PC-3 (cell line): ENCODE measurements at regions not wholly inside any gene's neighbourhood (a gene's known extent, or its start where the extent isn't known, plus 50 kb on each side); places are given as distances from the start of the nearest gene placed in this dataset.

Experiments
- ATAC-seq: fragments of 200-7000 bp; cut with Tn5 transposase; 2 replicates; pipeline ENCODE4 v1.9.1; 2020; ENCODE audit warnings: mild to moderate bottlenecking, moderate library complexity
- BruUV-seq: library from RNA; stranded (reverse); fragments of 400-500 nt; replicated peaks from 2 replicates; lab custom pipeline; 2021; lab: Mats Ljungman, UMichigan
- CTCF ChIA-PET: fragments of 300-600 bp; sonication (Branson Sonifier 250); formaldehyde crosslinking; loops from one replicate; lab custom pipeline; 2022; ENCODE audit warnings: antibody characterized with exemption; lab: Charles Lee
- POLR2A ChIA-PET: fragments of 300-600 bp; sonication (Branson Sonifier 250); formaldehyde crosslinking; loops from one replicate; lab custom pipeline; 2022; ENCODE audit warnings: antibody characterized with exemption; ENCODE audit not compliant: unreplicated experiment; lab: Charles Lee
- DNase-seq: peaks from one replicate; pipeline ENCODE4 v3.0.0-alpha.2; 2015
- H2AFZ ChIP-seq: fragments of 300-600 bp; sonication (generic); 2 replicates; pipeline ENCODE4 v1.6.0; 2016; ENCODE audit warnings: antibody characterized with exemption, low read length
- H3F3A ChIP-seq: fragments of 300-600 bp; sonication (generic); one replicate; pipeline ENCODE4 v1.6.0; 2017; ENCODE audit warnings: antibody characterized with exemption, low read length, control low read depth, mild to moderate bottlenecking; ENCODE audit not compliant: unreplicated experiment
- H3K27ac ChIP-seq: fragments of 300-600 bp; sonication (generic); 2 replicates; pipeline ENCODE4 v1.5.1; 2016; ENCODE audit warnings: mild to moderate bottlenecking, low read length
- H3K27me3 ChIP-seq: fragments of 300-600 bp; sonication (generic); 2 replicates; pipeline ENCODE4 v1.6.1; 2016; ENCODE audit warnings: low read length, mixed read lengths
- H3K36me3 ChIP-seq: fragments of 300-600 bp; sonication (generic); 2 replicates; pipeline ENCODE4 v1.6.1; 2016; ENCODE audit warnings: low read depth, mixed run types, low read length, mixed read lengths
- H3K4me1 ChIP-seq: fragments of 300-600 bp; sonication (generic); 2 replicates; pipeline ENCODE4 v1.5.1; 2016; ENCODE audit warnings: low read length; ENCODE audit not compliant: insufficient read depth
- H3K4me2 ChIP-seq: fragments of 300-600 bp; sonication (generic); 2 replicates; pipeline ENCODE4 v1.6.0; 2016; ENCODE audit warnings: low read length
- H3K4me3 ChIP-seq: fragments of 300-600 bp; sonication (generic); 2 replicates; pipeline ENCODE4 v1.5.1; 2016; ENCODE audit warnings: mild to moderate bottlenecking, low read length, mixed read lengths
- H3K79me2 ChIP-seq: fragments of 300-600 bp; sonication (generic); 2 replicates; pipeline ENCODE4 v1.6.1; 2017; ENCODE audit warnings: low read length, mixed read lengths
- H3K9ac ChIP-seq: fragments of 300-600 bp; sonication (generic); 2 replicates; pipeline ENCODE4 v1.6.0; 2016; ENCODE audit warnings: mild to moderate bottlenecking, low read length
- H3K9me2 ChIP-seq: fragments of 300-600 bp; sonication (generic); replicated peaks from 2 replicates; pipeline ENCODE4 v1.6.1; 2016; ENCODE audit warnings: mixed run types, low read length, mixed read lengths
- H3K9me3 ChIP-seq: fragments of 300-600 bp; sonication (generic); 2 replicates; pipeline ENCODE4 v1.6.1; 2016; ENCODE audit warnings: low read length, mixed read lengths
- H4K20me1 ChIP-seq: fragments of 300-600 bp; sonication (generic); 2 replicates; pipeline ENCODE4 v1.6.1; 2016; ENCODE audit warnings: low read length, mixed read lengths
- EZH2 ChIP-seq: fragments of 300-600 bp; sonication (generic); IDR thresholded peaks from one replicate; pipeline ENCODE4 v1.6.1; 2017; ENCODE audit warnings: antibody characterized with exemption, mild to moderate bottlenecking, low read length; ENCODE audit not compliant: unreplicated experiment
- EZH2phosphoT487 ChIP-seq: fragments of 300-600 bp; sonication (generic); IDR thresholded peaks from 2 replicates; pipeline ENCODE4 v1.6.1; 2018; ENCODE audit warnings: mild to moderate bottlenecking, antibody characterized with exemption, low read length, borderline replicate concordance
- intact Hi-C: fragments of 100-400 bp; cut with micrococcal nuclease; formaldehyde crosslinking; loops from 2 replicates; pipeline ENCODE4 v1.9.0; 2023
- TF ChIP-seq, protein P1 (sequence below): fragments of 300-600 bp; sonication (generic); conservative IDR thresholded peaks from 2 replicates; pipeline ENCODE4 v1.5.1; 2017; ENCODE audit warnings: antibody characterized with exemption, low read depth, mild to moderate bottlenecking, low read length

DNA sequence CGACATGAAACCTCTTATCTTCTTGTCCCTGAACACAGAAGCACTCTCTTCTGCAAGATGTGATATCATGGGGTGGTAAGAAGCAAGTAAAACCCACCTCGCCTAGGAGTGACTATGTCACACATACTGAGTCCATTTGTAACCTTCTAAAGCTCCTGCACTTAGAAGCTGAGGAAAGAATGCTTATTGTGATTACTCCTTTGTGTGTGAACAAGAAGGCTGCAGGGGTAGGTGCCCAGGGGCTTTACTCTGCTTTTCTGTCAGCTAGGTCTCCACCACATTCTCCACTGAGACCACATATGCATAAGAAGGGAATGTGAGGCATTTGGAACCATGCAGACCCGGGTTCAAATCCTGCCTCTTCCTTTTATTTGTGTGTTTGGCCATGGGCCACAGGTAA is 144.3 kb downstream of the DMRTA2 start:
- CTCF ChIA-PET = no interaction called here
- POLR2A ChIA-PET = no interaction called here
- Histone ChIP-seq H3F3A (no peaks in the 10 kb centered on the region), H3K4me2 (no peak overlapping the region), H3K4me1 (no peaks in the 10 kb centered on the region), H3K9me2 (no peaks in the 10 kb centered on the region), H2AFZ (no peak overlapping the region), H4K20me1 (no peaks in the 10 kb centered on the region), H3K27ac (no peak overlapping the region), H3K9ac (no peak overlapping the region), H3K79me2 (no peaks in the 10 kb centered on the region), H3K9me3 (no peaks in the 10 kb centered on the region), H3K36me3 (no peaks in the 10 kb centered on the region), H3K27me3 (no peaks in the 10 kb centered on the region), H3K4me3 (no peak overlapping the region)
- BruUV-seq = no TSS peak
- ATAC-seq = no peak
- TF ChIP-seq EZH2phosphoT487 (no peak), EZH2 (no peak)
- TF ChIP-seq, protein P1, sequence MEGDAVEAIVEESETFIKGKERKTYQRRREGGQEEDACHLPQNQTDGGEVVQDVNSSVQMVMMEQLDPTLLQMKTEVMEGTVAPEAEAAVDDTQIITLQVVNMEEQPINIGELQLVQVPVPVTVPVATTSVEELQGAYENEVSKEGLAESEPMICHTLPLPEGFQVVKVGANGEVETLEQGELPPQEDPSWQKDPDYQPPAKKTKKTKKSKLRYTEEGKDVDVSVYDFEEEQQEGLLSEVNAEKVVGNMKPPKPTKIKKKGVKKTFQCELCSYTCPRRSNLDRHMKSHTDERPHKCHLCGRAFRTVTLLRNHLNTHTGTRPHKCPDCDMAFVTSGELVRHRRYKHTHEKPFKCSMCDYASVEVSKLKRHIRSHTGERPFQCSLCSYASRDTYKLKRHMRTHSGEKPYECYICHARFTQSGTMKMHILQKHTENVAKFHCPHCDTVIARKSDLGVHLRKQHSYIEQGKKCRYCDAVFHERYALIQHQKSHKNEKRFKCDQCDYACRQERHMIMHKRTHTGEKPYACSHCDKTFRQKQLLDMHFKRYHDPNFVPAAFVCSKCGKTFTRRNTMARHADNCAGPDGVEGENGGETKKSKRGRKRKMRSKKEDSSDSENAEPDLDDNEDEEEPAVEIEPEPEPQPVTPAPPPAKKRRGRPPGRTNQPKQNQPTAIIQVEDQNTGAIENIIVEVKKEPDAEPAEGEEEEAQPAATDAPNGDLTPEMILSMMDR = no peak
- intact Hi-C loops = no loop called here
- DNase-seq = no peak

DNA sequence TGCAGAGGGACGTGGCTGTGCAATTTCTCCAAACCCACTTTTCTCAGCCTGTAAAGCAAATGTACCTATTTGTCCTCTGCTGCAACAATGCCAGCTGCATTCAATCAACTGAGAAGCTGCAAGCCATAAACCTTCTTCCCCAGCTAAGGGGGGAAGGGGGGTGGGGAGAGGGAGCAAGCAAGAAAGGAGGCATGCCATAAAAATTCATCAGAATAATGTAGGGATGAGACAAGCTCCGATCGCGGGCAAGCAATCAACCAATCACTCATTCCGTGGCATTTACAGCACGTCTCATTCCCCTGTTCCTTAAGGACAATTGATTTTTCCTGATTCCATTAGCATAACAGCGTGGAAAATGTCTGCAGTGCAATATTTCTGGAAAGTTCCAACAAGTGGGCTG is 144.8 kb downstream of the DMRTA2 start:
- ATAC-seq (no peak), DNase-seq (no peak)
- Histone ChIP-seq H3K9ac (no peak overlapping the region), H3F3A (no peaks in the 10 kb centered on the region), H3K36me3 (no peaks in the 10 kb centered on the region), H4K20me1 (no peaks in the 10 kb centered on the region), H3K4me2 (no peak overlapping the region), H3K27me3 (no peaks in the 10 kb centered on the region), H3K9me2 (no peaks in the 10 kb centered on the region), H3K27ac (no peak overlapping the region), H3K4me1 (no peaks in the 10 kb centered on the region), H3K79me2 (no peaks in the 10 kb centered on the region), H3K4me3 (no peak overlapping the region), H2AFZ (no peak overlapping the region), H3K9me3 (no peaks in the 10 kb centered on the region)
- BruUV-seq = no TSS peak
- intact Hi-C loops = no loop called here
- ChIA-PET CTCF (no interaction called here), POLR2A (no interaction called here)
- TF ChIP-seq EZH2phosphoT487 (no peak), EZH2 (no peak)
- TF ChIP-seq, protein P1 = no peak

DNA sequence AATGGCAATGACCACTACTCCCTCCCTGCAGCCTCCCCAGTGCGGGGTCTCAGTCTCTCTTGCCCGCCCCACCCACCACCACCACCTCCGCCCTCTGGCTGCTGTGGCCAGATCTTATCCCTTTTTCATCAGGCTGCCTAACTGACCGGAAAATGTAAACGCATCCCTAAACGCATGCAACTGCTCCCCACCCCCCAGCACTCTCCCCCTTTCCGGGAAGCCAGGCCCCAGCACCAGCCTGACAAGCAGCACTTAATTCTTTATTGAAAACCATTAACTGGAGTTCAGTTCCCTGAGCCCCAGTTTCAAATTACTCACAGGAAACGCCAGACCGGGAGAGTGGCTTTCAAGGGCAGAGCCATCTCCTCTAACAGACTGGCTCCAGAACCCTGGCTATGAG is 147.7 kb downstream of the DMRTA2 start:
- H3F3A ChIP-seq = no peaks in the 10 kb centered on the region
- intact Hi-C loops = no loop called here
- ATAC-seq = no peak

More for the DNA sequence above, 147.7 kb downstream of the DMRTA2 start:
- Histone ChIP-seq H2AFZ (no peak overlapping the region), H3K9me3 (no peaks in the 10 kb centered on the region), H3K27me3 (no peaks in the 10 kb centered on the region), H3K4me1 (no peaks in the 10 kb centered on the region), H3K9me2 (no peaks in the 10 kb centered on the region), H4K20me1 (no peaks in the 10 kb centered on the region), H3K79me2 (no peaks in the 10 kb centered on the region), H3K27ac (no peak overlapping the region), H3K4me2 (no peak overlapping the region), H3K4me3 (no peak overlapping the region), H3K9ac (no peak overlapping the region), H3K36me3 (no peaks in the 10 kb centered on the region)
- DNase-seq = peak; percentile 17
- TF ChIP-seq EZH2phosphoT487 (no peak), EZH2 (no peak)
- TF ChIP-seq, protein P1 = no peak
- ChIA-PET POLR2A (no interaction called here), CTCF (no interaction called here)
- no TSS peak for BruUV-seq
